ENCODE measurements at regions not wholly inside any gene's neighbourhood (a gene's known extent, or its start where the extent isn't known, plus 50 kb on each side); places are given as distances from the start of the nearest gene placed in this dataset.

DNA sequence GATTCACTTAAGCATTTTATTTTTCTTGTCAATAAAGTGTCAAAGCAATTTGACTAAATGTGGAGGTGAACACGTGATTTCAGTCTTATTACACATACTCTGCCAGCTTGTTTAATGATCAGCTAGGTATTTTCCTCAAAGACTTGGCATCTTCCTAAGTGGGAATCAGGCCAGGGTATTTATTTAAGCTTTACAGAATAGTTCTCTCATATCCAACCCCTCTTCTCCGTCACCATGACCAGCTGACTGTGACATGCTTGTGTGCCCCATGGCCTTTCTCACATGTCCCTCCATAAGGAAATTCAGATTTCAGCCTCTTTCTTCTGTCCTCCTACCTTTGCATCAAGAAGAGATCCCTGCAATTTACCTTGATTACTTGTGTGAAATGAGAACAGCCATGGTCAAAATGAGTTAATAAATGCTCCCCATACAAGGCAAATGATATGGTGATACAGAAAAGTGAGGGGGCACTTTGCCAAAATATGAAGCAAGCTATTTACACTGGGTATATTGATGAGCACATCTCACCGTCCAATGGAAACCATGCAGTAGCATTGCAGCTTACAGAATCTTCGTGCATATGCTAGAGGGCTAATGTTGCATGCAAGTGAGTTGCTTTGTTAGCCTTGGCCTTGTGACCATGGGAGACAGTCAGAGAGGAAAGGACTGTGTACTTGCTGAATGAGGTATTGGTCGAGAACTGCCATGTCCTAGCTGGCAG lies 202.2 kb downstream of the RNF152 start:
- in situ Hi-C loops (cut with HindIII; ENCODE audit: low pct_ligation_motif_present, low pct_unique_long_range_greater_than_20kb, low sequenced_read_pairs): no loop called here
- DNase-seq: no peak

GRCh38 chr18:61687317-61687716 lies 205.5 kb downstream of the RNF152 start:
- in situ Hi-C loops (cut with HindIII; ENCODE audit: low pct_ligation_motif_present, low pct_unique_long_range_greater_than_20kb, low sequenced_read_pairs): no loop called here
- DNase-seq: no peak

DNA sequence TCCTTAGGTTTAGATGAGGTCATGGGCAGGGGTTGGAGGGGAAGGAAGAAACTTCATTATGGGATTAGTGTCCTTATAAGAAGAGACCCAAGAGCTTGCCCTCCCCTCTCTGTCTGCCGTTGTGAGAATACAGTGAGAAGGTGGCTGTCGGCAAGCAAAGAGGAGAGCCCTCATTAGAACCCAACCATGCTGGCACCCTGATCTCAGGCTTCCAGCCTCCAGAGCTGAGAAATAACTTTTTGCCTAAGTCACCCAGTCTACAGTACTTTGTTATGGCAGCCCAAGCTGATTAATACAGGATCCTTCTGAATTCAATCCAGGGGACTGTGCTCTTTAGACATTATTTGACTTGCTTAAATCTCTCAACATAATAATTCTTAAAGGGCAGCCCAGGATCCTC lies 209.0 kb downstream of the RNF152 start:
- no peak for DNase-seq
- in situ Hi-C loops (cut with HindIII; ENCODE audit: low pct_ligation_motif_present, low pct_unique_long_range_greater_than_20kb, low sequenced_read_pairs): no loop called here

DNA sequence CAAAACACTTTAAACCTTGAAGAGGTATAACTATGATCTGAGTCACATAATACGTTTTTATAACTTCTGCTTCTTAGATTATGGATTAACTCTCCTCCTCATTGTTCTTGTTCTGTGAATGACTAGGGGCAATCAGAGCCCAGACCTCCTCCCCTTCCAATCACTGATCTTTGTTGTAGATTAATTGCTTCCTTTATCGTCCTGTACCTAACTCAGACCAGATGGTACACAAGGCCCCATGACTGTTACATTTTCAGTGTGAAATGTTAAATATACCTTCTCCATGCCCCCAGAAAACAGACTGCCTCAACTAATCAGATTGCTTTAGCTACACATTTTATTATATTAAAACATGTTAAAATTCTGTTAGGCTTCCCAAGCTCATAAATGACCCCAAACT lies 211.7 kb downstream of the RNF152 start:
- DNase-seq: no peak
- in situ Hi-C loops (cut with HindIII; ENCODE audit: low pct_ligation_motif_present, low pct_unique_long_range_greater_than_20kb, low sequenced_read_pairs): no loop called here

DNA sequence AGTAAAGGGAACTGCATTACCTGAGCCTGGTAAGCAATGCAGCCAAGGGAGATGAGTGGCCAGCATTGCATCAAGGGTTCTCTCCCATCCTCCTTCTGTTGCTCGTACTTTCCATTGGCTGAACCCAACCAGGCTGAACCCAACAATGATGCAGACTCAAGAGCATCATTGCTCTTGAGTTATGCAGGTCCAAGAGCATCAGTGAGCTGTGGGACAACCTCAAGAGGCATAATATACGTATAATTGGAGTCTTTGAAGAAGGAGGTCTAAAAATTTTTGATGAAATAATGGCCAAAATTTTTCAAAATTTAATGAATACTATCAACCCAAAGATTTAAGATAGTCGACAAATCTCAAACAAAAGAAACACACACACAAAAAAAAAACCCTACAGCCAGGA lies 213.0 kb downstream of the RNF152 start:
- in situ Hi-C loops (cut with HindIII; ENCODE audit: low pct_ligation_motif_present, low pct_unique_long_range_greater_than_20kb, low sequenced_read_pairs): no loop called here
- no peak for DNase-seq

- in situ Hi-C loops (cut with HindIII; ENCODE audit: low pct_ligation_motif_present, low pct_unique_long_range_greater_than_20kb, low sequenced_read_pairs): no loop called here
- DNase-seq: no peak
Observed at GRCh38 chr18:61677435-61677970, 215.3 kb downstream of the RNF152 start.

GRCh38 chr18:61676773-61677434 lies 215.9 kb downstream of the RNF152 start:
- DNase-seq: no peak
- in situ Hi-C loops (cut with HindIII; ENCODE audit: low pct_ligation_motif_present, low pct_unique_long_range_greater_than_20kb, low sequenced_read_pairs): no loop called here

GRCh38 chr18:61669320-61669719 lies 223.5 kb downstream of the RNF152 start:
- in situ Hi-C loops (cut with HindIII; ENCODE audit: low pct_ligation_motif_present, low pct_unique_long_range_greater_than_20kb, low sequenced_read_pairs): no loop called here
- DNase-seq: no peak

GRCh38 chr18:61666876-61667590 lies 225.8 kb downstream of the RNF152 start:
- in situ Hi-C loops (cut with HindIII; ENCODE audit: low pct_ligation_motif_present, low pct_unique_long_range_greater_than_20kb, low sequenced_read_pairs): no loop called here

GRCh38 chr18:61664419-61665084 lies 228.3 kb downstream of the RNF152 start:
- in situ Hi-C loops (cut with HindIII; ENCODE audit: low pct_ligation_motif_present, low pct_unique_long_range_greater_than_20kb, low sequenced_read_pairs): no loop called here
- no peak for DNase-seq

More at GRCh38 chr18:61666876-61667590, 225.8 kb downstream of the RNF152 start:
- DNase-seq: no peak

DNA sequence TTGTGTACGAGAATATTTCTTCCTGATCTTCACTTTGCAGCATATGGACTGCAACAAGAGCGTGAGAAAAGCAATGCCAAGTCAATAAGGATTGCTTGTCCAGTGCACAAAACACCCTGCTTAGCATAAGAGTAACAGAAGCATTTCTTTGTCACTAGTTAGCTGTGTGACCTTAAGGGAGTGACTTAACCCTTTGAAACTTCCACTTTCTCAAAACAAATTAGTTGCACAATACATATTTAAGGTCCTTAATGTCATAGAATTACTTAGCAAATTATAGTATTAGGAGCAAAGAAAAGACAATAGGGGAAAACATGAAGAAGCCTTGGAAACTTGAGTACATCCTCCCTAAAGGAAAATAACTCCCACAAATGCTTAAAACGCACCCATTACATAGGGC lies 230.1 kb downstream of the RNF152 start:
- DNase-seq: no peak
- in situ Hi-C loops (cut with HindIII; ENCODE audit: low pct_ligation_motif_present, low pct_unique_long_range_greater_than_20kb, low sequenced_read_pairs): no loop called here

GRCh38 chr18:61658431-61658830 lies 234.4 kb downstream of the RNF152 start:
- no peak for DNase-seq
- in situ Hi-C loops (cut with HindIII; ENCODE audit: low pct_ligation_motif_present, low pct_unique_long_range_greater_than_20kb, low sequenced_read_pairs): no loop called here

- DNase-seq: no peak
- in situ Hi-C loops (cut with HindIII; ENCODE audit: low pct_ligation_motif_present, low pct_unique_long_range_greater_than_20kb, low sequenced_read_pairs): no loop called here
Observed at GRCh38 chr18:61657066-61657732, 235.6 kb downstream of the RNF152 start.

GRCh38 chr18:61655630-61656029 lies 237.2 kb downstream of the RNF152 start:
- in situ Hi-C loops (cut with HindIII; ENCODE audit: low pct_ligation_motif_present, low pct_unique_long_range_greater_than_20kb, low sequenced_read_pairs): no loop called here
- no peak for DNase-seq

GRCh38 chr18:61653823-61654551 lies 238.8 kb downstream of the RNF152 start:
- no peak for DNase-seq
- in situ Hi-C loops (cut with HindIII; ENCODE audit: low pct_ligation_motif_present, low pct_unique_long_range_greater_than_20kb, low sequenced_read_pairs): no loop called here

- no peak for DNase-seq
- in situ Hi-C loops (cut with HindIII; ENCODE audit: low pct_ligation_motif_present, low pct_unique_long_range_greater_than_20kb, low sequenced_read_pairs): no loop called here
Observed at GRCh38 chr18:61651880-61652268, 240.9 kb downstream of the RNF152 start.

DNA sequence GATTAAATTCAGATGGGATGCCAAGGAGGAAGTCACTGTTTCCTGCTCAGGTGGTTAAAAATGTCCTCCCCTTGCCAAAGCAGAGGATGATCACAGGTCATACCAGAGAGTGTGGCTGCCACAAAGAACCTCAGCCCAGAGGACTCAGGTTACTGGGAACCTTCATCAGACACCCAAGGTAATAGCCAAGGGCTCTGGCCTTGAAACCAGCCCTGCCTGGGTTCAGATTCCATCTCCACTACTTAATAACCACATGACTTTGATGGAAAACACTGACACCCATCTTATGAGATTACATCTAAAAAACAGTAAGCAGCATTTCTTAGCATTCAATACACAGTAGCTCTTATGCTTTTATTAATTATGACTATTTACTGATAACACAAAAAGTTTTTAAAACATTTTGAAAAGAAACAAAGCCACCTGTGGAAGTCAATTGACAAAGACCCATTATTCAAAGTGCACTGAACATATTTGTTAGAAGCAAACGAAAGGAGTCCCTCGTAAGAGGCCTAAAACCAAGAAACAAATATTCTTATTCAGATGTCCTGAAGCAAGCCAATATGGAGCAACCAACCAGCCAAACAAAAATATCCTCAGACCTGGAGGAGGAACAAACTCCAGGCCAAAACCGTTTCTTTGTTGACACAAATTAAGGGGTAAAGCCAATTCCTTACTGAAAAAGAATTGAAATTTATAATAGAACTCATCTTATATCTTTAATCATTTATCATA lies 241.5 kb downstream of the RNF152 start:
- no peak for DNase-seq
- in situ Hi-C loops (cut with HindIII; ENCODE audit: low pct_ligation_motif_present, low pct_unique_long_range_greater_than_20kb, low sequenced_read_pairs): no loop called here

All from ACHN (cell line).